ENCODE measurements at regions not wholly inside any gene's neighbourhood (a gene's known extent, or its start where the extent isn't known, plus 50 kb on each side); places are given as distances from the start of the nearest gene placed in this dataset.

- peak in 1 of 2 donors; percentile 30 for DNase-seq (ENCODE audit: low spot score in 2 of 2)
- FAIRE-seq, result no peak
Measured at GRCh38 chr5:81856948-81857928, 106.3 kb upstream of the SSBP2 start.

- no peak for FAIRE-seq
- no peak for DNase-seq (ENCODE audit: low spot score in 2 of 2)
Measured at GRCh38 chr5:81855591-81855990, 104.7 kb upstream of the SSBP2 start.

GRCh38 chr5:81854915-81855314 is 104.0 kb upstream of the SSBP2 start:
- DNase-seq (ENCODE audit: low spot score in 2 of 2) (no peak), FAIRE-seq (no peak)

GRCh38 chr5:81854485-81854884 is 103.6 kb upstream of the SSBP2 start:
- no peak for FAIRE-seq
- DNase-seq (ENCODE audit: low spot score in 2 of 2), result no peak

GRCh38 chr5:81853030-81853357 is 102.1 kb upstream of the SSBP2 start:
- FAIRE-seq (no peak), DNase-seq (ENCODE audit: low spot score in 2 of 2) (no peak)

- DNase-seq (ENCODE audit: low spot score in 2 of 2) (no peak), FAIRE-seq (no peak)
Measured at GRCh38 chr5:81852291-81853029, 101.6 kb upstream of the SSBP2 start.

- FAIRE-seq, result no peak
- peak; percentile 81 to 86 for DNase-seq (ENCODE audit: low spot score in 2 of 2)
Measured at GRCh38 chr5:81851481-81852178, 100.7 kb upstream of the SSBP2 start.

GRCh38 chr5:81850501-81851357 is 99.8 kb upstream of the SSBP2 start:
- no peak for FAIRE-seq
- DNase-seq (ENCODE audit: low spot score in 2 of 2), result no peak

GRCh38 chr5:81849770-81850367 is 99.0 kb upstream of the SSBP2 start:
- DNase-seq (ENCODE audit: low spot score in 2 of 2) (no peak), FAIRE-seq (no peak)

GRCh38 chr5:81848362-81848880 is 97.5 kb upstream of the SSBP2 start:
- FAIRE-seq (no peak), DNase-seq (ENCODE audit: low spot score in 2 of 2) (no peak)

GRCh38 chr5:81846301-81846700 is 95.4 kb upstream of the SSBP2 start:
- DNase-seq (ENCODE audit: low spot score in 2 of 2), result no peak
- FAIRE-seq, result no peak

- DNase-seq (ENCODE audit: low spot score in 2 of 2) (no peak), FAIRE-seq (no peak)
Measured at GRCh38 chr5:81843845-81844244, 92.9 kb upstream of the SSBP2 start.

GRCh38 chr5:81842795-81843398 is 92.0 kb upstream of the SSBP2 start:
- DNase-seq (ENCODE audit: low spot score in 2 of 2) (no peak), FAIRE-seq (no peak)

GRCh38 chr5:81839034-81839433 is 88.1 kb upstream of the SSBP2 start:
- DNase-seq (ENCODE audit: low spot score in 2 of 2) (no peak), FAIRE-seq (no peak)

- no peak for DNase-seq (ENCODE audit: low spot score in 2 of 2)
- no peak for FAIRE-seq
Measured at GRCh38 chr5:81838307-81838906, 87.5 kb upstream of the SSBP2 start.

- no peak for DNase-seq (ENCODE audit: low spot score in 2 of 2)
- FAIRE-seq, result no peak
Measured at GRCh38 chr5:81837667-81838306, 86.9 kb upstream of the SSBP2 start.

- no peak for DNase-seq (ENCODE audit: low spot score in 2 of 2)
- FAIRE-seq, result no peak
Measured at GRCh38 chr5:81835814-81836367, 85.0 kb upstream of the SSBP2 start.

Measured in frontal cortex (tissue), 3 donors.